ENCODE measurements at regions not wholly inside any gene's neighbourhood (a gene's known extent, or its start where the extent isn't known, plus 50 kb on each side); places are given as distances from the start of the nearest gene placed in this dataset.
"Not testable (repeated sequence)": the region's sequence is repeated elsewhere in the genome, so short reads cannot be mapped to it uniquely, and the experiment has no call there.

DNA sequence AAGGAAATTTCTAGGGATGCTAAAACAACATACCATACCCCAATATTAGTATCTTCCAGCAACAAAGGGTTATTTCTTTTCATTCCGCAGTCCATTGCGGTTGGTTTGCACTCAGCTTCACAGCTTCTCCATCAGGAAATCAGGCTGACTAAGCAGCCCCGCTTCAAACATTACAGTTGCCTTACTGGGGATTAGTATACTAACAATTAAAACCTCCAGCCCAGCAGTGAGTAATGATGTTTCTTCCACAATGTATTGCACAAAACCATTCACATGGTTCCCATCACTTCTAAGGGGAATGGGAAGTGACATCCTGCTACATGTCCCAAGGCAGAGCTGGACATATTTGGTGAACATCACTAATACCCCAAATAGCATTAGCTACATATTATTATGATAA is 1384.9 kb downstream of the CDH8 start:
- H3K9me3 Mint-ChIP-seq: no peaks in the 10 kb centered on the region
- H3K27ac Mint-ChIP-seq: no peak overlapping the region
- no peaks in the 10 kb centered on the region for H3K36me3 Mint-ChIP-seq (ENCODE audit: low read depth)
- H3K4me1 Mint-ChIP-seq: no peaks in the 10 kb centered on the region
- H3K4me3 Mint-ChIP-seq: no peak overlapping the region
- TF ChIP-seq, protein P1, sequence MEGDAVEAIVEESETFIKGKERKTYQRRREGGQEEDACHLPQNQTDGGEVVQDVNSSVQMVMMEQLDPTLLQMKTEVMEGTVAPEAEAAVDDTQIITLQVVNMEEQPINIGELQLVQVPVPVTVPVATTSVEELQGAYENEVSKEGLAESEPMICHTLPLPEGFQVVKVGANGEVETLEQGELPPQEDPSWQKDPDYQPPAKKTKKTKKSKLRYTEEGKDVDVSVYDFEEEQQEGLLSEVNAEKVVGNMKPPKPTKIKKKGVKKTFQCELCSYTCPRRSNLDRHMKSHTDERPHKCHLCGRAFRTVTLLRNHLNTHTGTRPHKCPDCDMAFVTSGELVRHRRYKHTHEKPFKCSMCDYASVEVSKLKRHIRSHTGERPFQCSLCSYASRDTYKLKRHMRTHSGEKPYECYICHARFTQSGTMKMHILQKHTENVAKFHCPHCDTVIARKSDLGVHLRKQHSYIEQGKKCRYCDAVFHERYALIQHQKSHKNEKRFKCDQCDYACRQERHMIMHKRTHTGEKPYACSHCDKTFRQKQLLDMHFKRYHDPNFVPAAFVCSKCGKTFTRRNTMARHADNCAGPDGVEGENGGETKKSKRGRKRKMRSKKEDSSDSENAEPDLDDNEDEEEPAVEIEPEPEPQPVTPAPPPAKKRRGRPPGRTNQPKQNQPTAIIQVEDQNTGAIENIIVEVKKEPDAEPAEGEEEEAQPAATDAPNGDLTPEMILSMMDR (IDR thresholded peaks at IDR 0.05; ENCODE audit: unreplicated experiment in 3 of 3): no peak
- H3K27me3 Mint-ChIP-seq (ENCODE audit: low read depth): no peaks in the 10 kb centered on the region

DNA sequence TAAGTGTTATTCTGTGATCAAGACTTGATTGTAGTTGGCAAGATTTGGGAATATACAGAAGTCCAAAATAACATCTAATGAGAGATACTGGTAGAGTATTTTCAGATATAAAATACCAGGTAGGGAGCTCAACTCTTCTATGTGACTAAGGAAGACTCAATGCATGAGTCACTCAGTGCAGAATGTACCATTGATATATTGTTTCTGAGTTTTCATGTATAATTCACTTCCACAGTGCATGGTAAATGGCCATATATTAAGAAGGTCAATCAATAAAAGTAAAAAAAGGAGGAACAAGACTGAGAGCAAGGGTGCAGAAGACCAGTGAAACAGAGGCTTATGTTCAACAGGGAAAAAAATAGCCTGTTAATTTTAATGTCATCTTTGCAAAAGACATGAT is 1387.9 kb downstream of the CDH8 start:
- no peaks in the 10 kb centered on the region for H3K4me1 Mint-ChIP-seq
- no peak overlapping the region for H3K4me3 Mint-ChIP-seq
- H3K27me3 Mint-ChIP-seq (ENCODE audit: low read depth): no peaks in the 10 kb centered on the region
- TF ChIP-seq, protein P1 (IDR thresholded peaks at IDR 0.05; ENCODE audit: unreplicated experiment in 3 of 3): no peak
- H3K36me3 Mint-ChIP-seq (ENCODE audit: low read depth): no peaks in the 10 kb centered on the region
- no peak overlapping the region for H3K27ac Mint-ChIP-seq
- H3K9me3 Mint-ChIP-seq: no peaks in the 10 kb centered on the region

- H3K4me3 Mint-ChIP-seq; H3K4me1 Mint-ChIP-seq; H3K27me3 Mint-ChIP-seq (ENCODE audit: low read depth); H3K9me3 Mint-ChIP-seq; H3K27ac Mint-ChIP-seq; H3K36me3 Mint-ChIP-seq (ENCODE audit: low read depth): not testable (repeated sequence)
Measured at GRCh38 chr16:60647388-60647787, 1388.8 kb downstream of the CDH8 start.

DNA sequence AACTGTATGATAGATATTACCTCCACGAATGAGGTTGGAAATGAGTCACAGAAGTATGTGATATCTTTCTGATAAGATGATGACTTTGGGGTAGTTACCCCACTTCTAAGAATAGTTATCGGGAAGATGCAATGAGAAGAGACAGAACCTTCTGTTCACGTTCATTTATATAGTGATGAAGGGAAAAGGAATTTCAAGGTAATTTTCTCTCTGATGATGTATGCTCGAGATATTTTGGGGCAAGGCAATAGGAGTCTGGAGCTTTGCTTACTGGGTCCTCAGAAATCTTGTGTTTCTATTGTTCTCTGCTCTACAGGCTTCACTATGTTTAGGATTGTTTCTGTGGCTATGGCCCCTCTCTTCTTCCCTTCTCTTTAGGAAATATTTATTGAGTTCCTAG is 1389.6 kb downstream of the CDH8 start:
- H3K4me3 Mint-ChIP-seq: no peak overlapping the region
- H3K4me1 Mint-ChIP-seq: no peaks in the 10 kb centered on the region
- no peaks in the 10 kb centered on the region for H3K9me3 Mint-ChIP-seq
- TF ChIP-seq, protein P1 (IDR thresholded peaks at IDR 0.05; ENCODE audit: unreplicated experiment in 3 of 3): no peak
- no peaks in the 10 kb centered on the region for H3K27me3 Mint-ChIP-seq (ENCODE audit: low read depth)
- H3K36me3 Mint-ChIP-seq (ENCODE audit: low read depth): no peaks in the 10 kb centered on the region
- H3K27ac Mint-ChIP-seq: no peak overlapping the region

DNA sequence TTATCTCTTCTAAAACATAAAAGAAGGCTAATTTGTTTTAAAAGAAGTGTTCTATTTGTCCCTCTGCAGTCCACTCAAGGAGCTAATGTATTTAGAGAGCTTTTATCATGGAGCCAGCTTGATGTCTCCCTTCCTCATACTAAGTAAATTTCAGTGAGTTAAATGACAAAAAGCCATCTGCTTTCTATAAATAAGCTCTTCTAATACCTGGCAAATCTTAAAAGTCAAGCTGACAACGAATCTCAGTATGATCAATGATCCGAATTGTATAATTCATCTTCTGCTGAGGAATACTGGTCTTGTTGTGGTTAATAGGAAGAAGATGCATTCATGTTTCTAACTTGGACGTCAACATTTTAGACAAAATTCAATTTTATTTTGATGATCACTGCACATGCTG is 1390.7 kb downstream of the CDH8 start:
- H3K4me3 Mint-ChIP-seq: no peak overlapping the region
- no peak overlapping the region for H3K27ac Mint-ChIP-seq
- no peaks in the 10 kb centered on the region for H3K9me3 Mint-ChIP-seq
- TF ChIP-seq, protein P1 (IDR thresholded peaks at IDR 0.05; ENCODE audit: unreplicated experiment in 3 of 3): no peak
- H3K27me3 Mint-ChIP-seq (ENCODE audit: low read depth): no peaks in the 10 kb centered on the region
- H3K4me1 Mint-ChIP-seq: no peaks in the 10 kb centered on the region
- no peaks in the 10 kb centered on the region for H3K36me3 Mint-ChIP-seq (ENCODE audit: low read depth)

- Mint-ChIP-seq H3K27ac (no peak overlapping the region), H3K36me3 (ENCODE audit: low read depth) (no peaks in the 10 kb centered on the region), H3K4me3 (no peak overlapping the region), H3K9me3 (no peaks in the 10 kb centered on the region), H3K27me3 (ENCODE audit: low read depth) (no peaks in the 10 kb centered on the region), H3K4me1 (no peaks in the 10 kb centered on the region)
- TF ChIP-seq, protein P1 (IDR thresholded peaks at IDR 0.05; ENCODE audit: unreplicated experiment in 3 of 3): no peak
Measured at GRCh38 chr16:60642956-60643355, 1393.3 kb downstream of the CDH8 start.

All from nephron (organoid).